T1000 (cell line): ENCODE measurements at regions not wholly inside any gene's neighbourhood (a gene's known extent, or its start where the extent isn't known, plus 50 kb on each side); places are given as distances from the start of the nearest gene placed in this dataset.
"Not testable (repeated sequence)": the region's sequence is repeated elsewhere in the genome, so short reads cannot be mapped to it uniquely, and the experiment has no call there.

Experiments used
- DNase-seq: peaks from one replicate; lab custom pipeline; 2025; ENCODE audit warnings: mixed read lengths; lab: John Stamatoyannopoulos, UW

- DNase-seq: no peak
Measured at GRCh38 chr3:137820366-137820765, 56.3 kb downstream of the SOX14 start.

GRCh38 chr3:137835096-137835495 is 71.0 kb downstream of the SOX14 start:
- no peak for DNase-seq

GRCh38 chr3:137845194-137845593 is 81.1 kb downstream of the SOX14 start:
- no peak for DNase-seq

- DNase-seq: no peak
Measured at GRCh38 chr3:137845666-137846065, 81.6 kb downstream of the SOX14 start.

- DNase-seq: no peak
Measured at GRCh38 chr3:137852391-137852830, 88.3 kb downstream of the SOX14 start.

- DNase-seq: no peak
Measured at GRCh38 chr3:137854533-137855261, 90.6 kb downstream of the SOX14 start.

GRCh38 chr3:137866001-137866400 is 101.9 kb downstream of the SOX14 start:
- DNase-seq: no peak

GRCh38 chr3:137866933-137867332 is 102.8 kb downstream of the SOX14 start:
- no peak for DNase-seq

GRCh38 chr3:137867611-137868010 is 103.5 kb downstream of the SOX14 start:
- no peak for DNase-seq

- no peak for DNase-seq
Measured at GRCh38 chr3:137869022-137869421, 104.9 kb downstream of the SOX14 start.

GRCh38 chr3:137872589-137872988 is 108.5 kb downstream of the SOX14 start:
- not testable (repeated sequence) for DNase-seq

- not testable (repeated sequence) for DNase-seq
Measured at GRCh38 chr3:137896842-137897241, 113.1 kb upstream of the CLDN18 start.

- DNase-seq: no peak
Measured at GRCh38 chr3:137906985-137907649, 102.8 kb upstream of the CLDN18 start.

- DNase-seq: no peak
Measured at GRCh38 chr3:137924628-137925027, 85.3 kb upstream of the CLDN18 start.

GRCh38 chr3:137925080-137925479 is 84.9 kb upstream of the CLDN18 start:
- no peak for DNase-seq

- DNase-seq: no peak
Measured at GRCh38 chr3:137926991-137927390, 83.0 kb upstream of the CLDN18 start.

- no peak for DNase-seq
Measured at GRCh38 chr3:137930976-137931375, 79.0 kb upstream of the CLDN18 start.

- no peak for DNase-seq
Measured at GRCh38 chr3:137938876-137939275, 71.1 kb upstream of the CLDN18 start.

GRCh38 chr3:137944593-137944992 is 65.4 kb upstream of the CLDN18 start:
- DNase-seq: no peak

GRCh38 chr3:137946356-137946973 is 63.5 kb upstream of the CLDN18 start:
- peak; percentile 44 for DNase-seq

- DNase-seq: no peak
Measured at GRCh38 chr3:137947117-137947516, 62.8 kb upstream of the CLDN18 start.

GRCh38 chr3:137948400-137949072 is 61.4 kb upstream of the CLDN18 start:
- DNase-seq: no peak

- no peak for DNase-seq
Measured at GRCh38 chr3:137958636-137959035, 51.3 kb upstream of the CLDN18 start.
